ENCODE measurements at regions not wholly inside any gene's neighbourhood (a gene's known extent, or its start where the extent isn't known, plus 50 kb on each side); places are given as distances from the start of the nearest gene placed in this dataset.

DNA sequence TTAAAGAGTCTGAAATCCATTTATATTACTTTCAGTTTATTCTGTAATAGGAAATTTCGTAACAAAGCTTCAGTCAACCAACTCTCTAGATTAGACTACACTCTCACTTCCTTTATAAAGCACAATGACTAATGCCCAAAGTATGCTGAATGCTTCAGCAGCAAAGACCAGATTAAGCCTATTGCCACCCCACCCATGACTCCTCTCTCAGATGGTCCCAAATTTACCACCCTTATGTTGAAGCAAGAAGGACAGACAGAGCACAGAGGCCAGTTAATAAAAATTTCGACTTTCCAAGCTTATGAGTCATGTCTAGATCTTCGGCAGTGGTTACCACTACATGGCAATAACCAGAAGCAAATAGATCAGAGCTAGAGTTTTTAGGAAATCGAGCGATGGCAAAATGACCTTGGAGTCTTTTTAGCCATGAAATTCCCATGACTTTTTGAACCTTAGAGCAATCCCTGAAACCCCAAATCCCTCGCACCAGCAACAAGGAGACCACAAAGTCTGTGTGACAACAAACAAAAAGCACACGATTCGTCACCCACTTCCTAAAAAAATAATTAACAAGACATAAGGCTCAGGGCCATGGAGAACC, 287.8 kb upstream of the RASA1 start:
- Histone ChIP-seq H3K9me3 (ENCODE audit: control insufficient read depth, low read length) (no peaks in the 10 kb centered on the region), H3K4me1 (ENCODE audit: control insufficient read depth, insufficient read depth, low read length) (peaks cover 23% of the 10 kb centered on the region), H3K36me3 (ENCODE audit: control insufficient read depth, insufficient read depth, low read length, severe bottlenecking) (no peaks in the 10 kb centered on the region), H3K9ac (ENCODE audit: low read length) (no peak overlapping the region), H3K4me3 (ENCODE audit: low read length) (peak overlapping the region; percentile 46), H3K27me3 (replicated peaks; ENCODE audit: control insufficient read depth, insufficient read depth, low read length) (no peaks in the 10 kb centered on the region)
- DNase-seq (ENCODE audit: low read depth), result peak; percentile 53

DNA sequence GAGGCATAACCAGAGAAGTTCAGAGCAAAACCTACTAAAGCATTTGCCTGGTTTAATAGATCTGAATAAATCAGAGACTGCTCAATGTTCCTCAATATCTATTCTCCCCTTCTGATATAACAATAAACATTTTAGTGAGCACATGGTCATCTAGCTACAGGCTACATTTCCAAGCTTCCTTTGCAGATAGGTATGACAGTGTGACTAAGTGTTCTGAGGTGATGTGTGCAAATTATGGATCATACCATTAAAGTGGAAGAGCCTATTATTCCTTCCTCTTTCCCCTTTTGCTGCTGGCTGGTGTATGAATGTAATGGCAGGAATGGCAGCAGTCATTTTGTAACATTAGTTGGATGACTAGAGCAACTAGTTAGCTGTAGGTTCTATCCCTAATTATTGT, 285.8 kb upstream of the RASA1 start:
- DNase-seq (ENCODE audit: low read depth), result no peak
- H3K9me3 ChIP-seq (ENCODE audit: control insufficient read depth, low read length), result no peaks in the 10 kb centered on the region
- no peak overlapping the region for H3K4me3 ChIP-seq (ENCODE audit: low read length)
- no peak overlapping the region for H3K9ac ChIP-seq (ENCODE audit: low read length)
- H3K4me1 ChIP-seq (ENCODE audit: control insufficient read depth, insufficient read depth, low read length), result peaks cover 19% of the 10 kb centered on the region
- H3K27me3 ChIP-seq (replicated peaks; ENCODE audit: control insufficient read depth, insufficient read depth, low read length), result no peaks in the 10 kb centered on the region
- H3K36me3 ChIP-seq (ENCODE audit: control insufficient read depth, insufficient read depth, low read length, severe bottlenecking), result no peaks in the 10 kb centered on the region

DNA sequence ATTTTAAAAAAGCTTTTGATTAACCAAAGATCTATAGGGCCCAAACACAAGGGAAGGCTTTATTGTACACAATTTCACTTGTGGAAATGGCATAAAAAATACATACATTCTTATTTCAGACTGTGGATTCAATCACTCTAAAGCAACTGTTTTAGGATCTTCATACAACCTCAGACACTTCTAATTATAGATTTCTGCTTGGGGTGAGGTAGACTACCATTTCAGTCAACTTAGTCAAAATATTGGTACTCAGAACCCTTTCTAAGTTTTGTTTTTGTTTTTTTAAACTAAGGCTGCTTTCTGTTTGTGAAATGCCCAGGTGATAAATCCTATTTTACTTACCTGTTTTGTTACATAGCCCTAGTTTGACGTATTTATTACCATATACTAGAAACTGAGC, 284.5 kb upstream of the RASA1 start:
- no peaks in the 10 kb centered on the region for H3K27me3 ChIP-seq (replicated peaks; ENCODE audit: control insufficient read depth, insufficient read depth, low read length)
- no peak for DNase-seq (ENCODE audit: low read depth)

DNA sequence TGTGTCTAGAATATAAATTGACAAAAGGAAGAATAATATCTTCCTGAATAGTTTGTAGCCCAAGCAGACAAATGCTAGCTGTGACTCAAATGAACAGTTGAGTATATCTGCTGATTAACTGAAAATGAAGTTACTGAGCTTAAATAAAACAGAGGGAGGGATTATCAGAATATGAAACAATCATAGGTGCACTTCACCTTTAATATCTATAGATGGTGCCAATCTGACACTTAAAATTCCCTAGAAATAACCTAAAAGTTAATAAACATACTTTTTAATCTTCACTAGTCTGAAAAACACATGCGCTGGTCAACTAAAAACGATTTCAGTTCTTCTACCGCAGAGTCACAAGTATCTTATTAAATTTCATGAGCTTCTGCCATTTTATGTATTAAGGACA, 280.8 kb upstream of the RASA1 start:
- Histone ChIP-seq H3K4me1 (ENCODE audit: control insufficient read depth, insufficient read depth, low read length) (no peaks in the 10 kb centered on the region), H3K4me3 (ENCODE audit: low read length) (no peak overlapping the region), H3K9ac (ENCODE audit: low read length) (no peak overlapping the region), H3K27me3 (replicated peaks; ENCODE audit: control insufficient read depth, insufficient read depth, low read length) (no peaks in the 10 kb centered on the region), H3K9me3 (ENCODE audit: control insufficient read depth, low read length) (no peaks in the 10 kb centered on the region), H3K36me3 (ENCODE audit: control insufficient read depth, insufficient read depth, low read length, severe bottlenecking) (no peaks in the 10 kb centered on the region)
- no peak for DNase-seq (ENCODE audit: low read depth)

More for the DNA sequence above, 284.5 kb upstream of the RASA1 start:
- Histone ChIP-seq H3K36me3 (ENCODE audit: control insufficient read depth, insufficient read depth, low read length, severe bottlenecking) (no peaks in the 10 kb centered on the region), H3K9ac (ENCODE audit: low read length) (no peak overlapping the region), H3K4me1 (ENCODE audit: control insufficient read depth, insufficient read depth, low read length) (peaks cover 12% of the 10 kb centered on the region), H3K9me3 (ENCODE audit: control insufficient read depth, low read length) (no peaks in the 10 kb centered on the region), H3K4me3 (ENCODE audit: low read length) (no peak overlapping the region)

DNA sequence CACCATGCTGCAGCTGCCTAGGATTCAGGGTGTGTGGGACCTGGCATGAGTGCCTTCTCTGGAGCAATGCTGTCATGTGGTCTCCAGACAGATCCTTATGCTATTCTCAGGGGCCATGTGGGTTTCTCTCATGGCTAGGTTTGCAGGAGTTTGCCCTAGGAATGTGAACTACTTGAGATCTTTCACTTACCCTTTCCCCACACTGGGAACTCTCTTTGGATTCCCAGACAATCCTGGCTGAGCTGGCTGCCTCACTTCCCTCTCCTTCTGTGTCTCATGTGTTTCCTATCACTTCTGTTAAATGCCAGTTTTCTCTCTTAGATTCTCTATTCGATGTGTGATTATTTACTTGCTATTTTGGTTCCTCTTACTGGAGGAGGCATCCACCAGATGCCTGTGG, 270.2 kb upstream of the RASA1 start:
- Histone ChIP-seq H3K9ac (ENCODE audit: low read length) (no peak overlapping the region), H3K4me1 (ENCODE audit: control insufficient read depth, insufficient read depth, low read length) (peaks cover 6% of the 10 kb centered on the region), H3K27me3 (replicated peaks; ENCODE audit: control insufficient read depth, insufficient read depth, low read length) (no peaks in the 10 kb centered on the region), H3K9me3 (ENCODE audit: control insufficient read depth, low read length) (no peaks in the 10 kb centered on the region), H3K36me3 (ENCODE audit: control insufficient read depth, insufficient read depth, low read length, severe bottlenecking) (no peaks in the 10 kb centered on the region), H3K4me3 (ENCODE audit: low read length) (no peak overlapping the region)
- DNase-seq (ENCODE audit: low read depth), result no peak

DNA sequence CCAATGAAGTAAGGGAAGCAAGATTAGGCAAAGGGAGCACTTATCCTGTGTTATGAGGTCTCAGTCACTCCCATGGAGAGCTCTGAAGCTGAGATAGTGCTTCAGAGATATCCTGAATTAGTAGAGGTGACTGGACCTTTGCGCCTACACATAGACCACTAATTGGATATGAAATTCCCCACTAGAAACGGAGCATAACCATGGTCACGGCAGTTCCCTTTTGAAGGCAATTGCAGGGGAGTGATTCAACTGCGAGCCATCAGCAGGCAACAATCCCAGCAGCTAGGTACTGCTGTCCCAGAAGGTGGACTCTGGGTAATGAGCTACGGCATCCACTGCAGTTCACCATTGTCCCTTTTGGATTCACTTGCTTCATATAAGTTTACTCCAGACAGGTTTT, 267.7 kb upstream of the RASA1 start:
- H3K27me3 ChIP-seq (replicated peaks; ENCODE audit: control insufficient read depth, insufficient read depth, low read length), result no peaks in the 10 kb centered on the region
- H3K36me3 ChIP-seq (ENCODE audit: control insufficient read depth, insufficient read depth, low read length, severe bottlenecking), result no peaks in the 10 kb centered on the region
- H3K9ac ChIP-seq (ENCODE audit: low read length), result no peak overlapping the region
- H3K4me3 ChIP-seq (ENCODE audit: low read length), result no peak overlapping the region
- no peak for DNase-seq (ENCODE audit: low read depth)
- no peaks in the 10 kb centered on the region for H3K9me3 ChIP-seq (ENCODE audit: control insufficient read depth, low read length)
- H3K4me1 ChIP-seq (ENCODE audit: control insufficient read depth, insufficient read depth, low read length), result peaks cover 6% of the 10 kb centered on the region

DNA sequence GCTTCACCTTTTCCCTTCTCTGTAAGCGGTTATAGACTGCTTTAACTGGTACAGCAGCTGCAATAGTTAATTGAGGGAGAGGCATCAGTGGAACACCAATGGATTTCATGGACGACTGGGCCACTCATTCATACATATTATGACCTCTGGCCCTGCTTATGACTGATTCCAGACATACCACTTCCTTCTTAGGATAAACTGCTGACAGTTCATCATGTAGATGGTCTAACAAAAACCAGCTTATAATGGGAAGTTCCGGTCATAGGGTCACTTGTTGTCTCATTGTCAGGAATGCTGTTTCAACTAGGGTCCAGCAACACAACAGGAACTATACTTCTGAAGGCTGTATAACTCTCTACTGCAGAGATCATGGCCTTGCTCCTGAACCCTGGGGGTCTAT, 265.2 kb upstream of the RASA1 start:
- Histone ChIP-seq H3K4me3 (ENCODE audit: low read length) (no peak overlapping the region), H3K9ac (ENCODE audit: low read length) (no peak overlapping the region), H3K4me1 (ENCODE audit: control insufficient read depth, insufficient read depth, low read length) (peaks cover 2% of the 10 kb centered on the region), H3K27me3 (replicated peaks; ENCODE audit: control insufficient read depth, insufficient read depth, low read length) (no peaks in the 10 kb centered on the region), H3K36me3 (ENCODE audit: control insufficient read depth, insufficient read depth, low read length, severe bottlenecking) (no peaks in the 10 kb centered on the region), H3K9me3 (ENCODE audit: control insufficient read depth, low read length) (no peaks in the 10 kb centered on the region)
- no peak for DNase-seq (ENCODE audit: low read depth)

DNA sequence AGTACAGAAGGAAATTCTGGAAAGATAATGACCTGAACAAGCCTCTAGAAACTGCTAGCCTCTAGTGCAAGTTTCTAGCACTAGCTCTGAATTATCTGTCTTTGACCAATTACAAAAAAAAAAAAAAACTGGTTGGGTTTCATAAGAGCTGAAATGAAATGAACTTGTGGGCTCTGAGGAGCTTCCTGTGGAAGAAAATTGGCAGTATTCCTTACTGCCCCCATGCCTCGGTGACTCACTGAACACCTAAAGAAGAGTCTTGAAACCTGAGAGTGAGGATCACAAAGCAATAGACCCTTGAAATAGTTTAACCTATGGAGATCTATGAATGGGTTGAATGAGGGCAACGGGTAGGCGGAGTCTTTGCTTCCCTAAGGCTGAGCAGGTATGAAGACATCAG, 263.6 kb upstream of the RASA1 start:
- no peak for DNase-seq (ENCODE audit: low read depth)
- H3K4me3 ChIP-seq (ENCODE audit: low read length), result no peak overlapping the region
- H3K27me3 ChIP-seq (replicated peaks; ENCODE audit: control insufficient read depth, insufficient read depth, low read length), result no peaks in the 10 kb centered on the region

DNA sequence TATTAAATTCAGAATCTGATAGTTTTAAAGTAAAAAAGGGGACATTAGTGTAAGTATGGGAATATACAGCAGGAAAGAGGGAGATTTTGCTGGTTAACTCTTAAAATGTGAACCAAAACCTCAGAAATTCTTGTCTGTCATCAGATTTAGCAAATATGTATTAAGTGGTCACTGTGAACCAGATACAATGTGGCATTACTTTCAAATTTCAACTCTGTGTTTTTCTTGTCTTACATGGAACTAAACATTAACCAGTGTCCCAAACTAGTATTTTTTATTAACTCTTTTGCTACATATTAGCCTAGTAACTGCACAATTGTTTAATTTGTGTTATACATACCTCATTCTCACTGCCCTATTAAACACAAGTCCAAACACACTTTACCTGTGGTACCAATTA, 259.9 kb upstream of the RASA1 start:
- no peak for DNase-seq (ENCODE audit: low read depth)

More for the DNA sequence above, 263.6 kb upstream of the RASA1 start:
- Histone ChIP-seq H3K36me3 (ENCODE audit: control insufficient read depth, insufficient read depth, low read length, severe bottlenecking) (no peaks in the 10 kb centered on the region), H3K9ac (ENCODE audit: low read length) (no peak overlapping the region), H3K9me3 (ENCODE audit: control insufficient read depth, low read length) (no peaks in the 10 kb centered on the region), H3K4me1 (ENCODE audit: control insufficient read depth, insufficient read depth, low read length) (peaks cover 7% of the 10 kb centered on the region)

DNA sequence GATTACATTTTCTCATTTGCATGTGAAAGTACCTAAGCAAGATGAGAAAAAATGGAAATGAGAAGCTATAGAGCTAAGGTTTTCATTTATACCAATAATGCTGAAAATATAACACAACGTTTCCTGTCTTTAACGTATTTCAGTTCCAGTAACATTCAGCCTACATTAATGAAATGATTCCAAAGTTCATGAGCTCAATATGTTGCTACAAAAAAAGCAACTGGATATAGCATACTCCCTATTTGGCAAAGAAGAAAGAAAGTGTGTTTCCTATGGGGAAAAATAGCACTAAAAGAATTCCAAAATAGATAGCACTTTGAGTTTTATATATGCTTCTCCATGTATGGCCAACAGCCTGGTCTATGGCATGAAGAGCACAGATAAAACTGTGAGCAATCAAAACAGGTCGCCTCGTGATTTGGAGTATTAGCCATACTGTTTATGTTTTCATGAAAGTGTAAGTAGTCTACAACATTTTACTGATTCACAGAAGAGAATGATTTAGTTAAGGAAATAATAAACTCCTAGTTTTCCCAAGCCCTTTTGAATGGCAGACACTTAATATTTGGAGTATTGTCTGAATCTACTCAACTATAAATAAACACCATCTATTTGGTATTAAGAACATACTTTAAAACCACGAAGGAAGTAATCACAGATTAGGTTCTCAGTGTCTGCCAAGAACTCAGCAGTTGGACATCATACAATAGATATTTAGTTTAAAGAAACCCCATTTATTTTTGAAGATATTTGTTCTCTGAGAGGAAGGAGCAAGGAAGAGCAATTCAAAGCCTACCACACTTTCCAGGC, 258.7 kb upstream of the RASA1 start:
- Histone ChIP-seq H3K4me1 (ENCODE audit: control insufficient read depth, insufficient read depth, low read length) (peaks cover 18% of the 10 kb centered on the region), H3K9me3 (ENCODE audit: control insufficient read depth, low read length) (no peaks in the 10 kb centered on the region), H3K36me3 (ENCODE audit: control insufficient read depth, insufficient read depth, low read length, severe bottlenecking) (no peaks in the 10 kb centered on the region), H3K9ac (ENCODE audit: low read length) (no peak overlapping the region), H3K27me3 (replicated peaks; ENCODE audit: control insufficient read depth, insufficient read depth, low read length) (no peaks in the 10 kb centered on the region), H3K4me3 (ENCODE audit: low read length) (no peak overlapping the region)
- DNase-seq (ENCODE audit: low read depth), result peak; percentile 3

More for the DNA sequence above, 259.9 kb upstream of the RASA1 start:
- Histone ChIP-seq H3K27me3 (replicated peaks; ENCODE audit: control insufficient read depth, insufficient read depth, low read length) (no peaks in the 10 kb centered on the region), H3K36me3 (ENCODE audit: control insufficient read depth, insufficient read depth, low read length, severe bottlenecking) (no peaks in the 10 kb centered on the region), H3K9ac (ENCODE audit: low read length) (no peak overlapping the region), H3K9me3 (ENCODE audit: control insufficient read depth, low read length) (no peaks in the 10 kb centered on the region), H3K4me3 (ENCODE audit: low read length) (no peak overlapping the region), H3K4me1 (ENCODE audit: control insufficient read depth, insufficient read depth, low read length) (peaks cover 18% of the 10 kb centered on the region)

DNA sequence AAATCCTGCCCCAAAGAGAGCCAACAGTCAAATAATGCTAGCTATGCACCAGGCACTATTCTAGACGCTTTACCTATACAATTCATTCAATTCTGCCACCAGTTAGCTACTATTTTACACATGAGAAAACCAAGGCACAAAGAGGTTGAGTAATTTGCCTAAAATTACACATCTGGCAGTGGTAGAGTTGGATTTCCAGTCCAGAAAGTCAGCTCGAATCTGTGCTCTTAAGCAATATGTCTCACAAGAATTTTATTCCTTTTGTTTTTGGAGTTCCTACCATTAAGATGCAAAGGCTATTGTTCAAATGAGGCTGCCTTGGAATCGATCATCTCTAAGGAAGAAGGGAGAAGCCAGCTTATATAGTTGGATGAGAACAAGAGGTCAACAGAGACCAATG, 256.9 kb upstream of the RASA1 start:
- Histone ChIP-seq H3K9me3 (ENCODE audit: control insufficient read depth, low read length) (no peaks in the 10 kb centered on the region), H3K27me3 (replicated peaks; ENCODE audit: control insufficient read depth, insufficient read depth, low read length) (no peaks in the 10 kb centered on the region), H3K36me3 (ENCODE audit: control insufficient read depth, insufficient read depth, low read length, severe bottlenecking) (no peaks in the 10 kb centered on the region), H3K4me3 (ENCODE audit: low read length) (no peak overlapping the region), H3K9ac (ENCODE audit: low read length) (no peak overlapping the region), H3K4me1 (ENCODE audit: control insufficient read depth, insufficient read depth, low read length) (peaks cover 21% of the 10 kb centered on the region)
- DNase-seq (ENCODE audit: low read depth), result no peak

All from adipocyte (in vitro differentiated cells).